ENCODE measurements at regions not wholly inside any gene's neighbourhood (a gene's known extent, or its start where the extent isn't known, plus 50 kb on each side); places are given as distances from the start of the nearest gene placed in this dataset.

- no peak for TF ChIP-seq CTCF (IDR thresholded peaks at IDR 0.05; ENCODE audit: low read depth, low read length, missing control alignments)
- H3K4me3 ChIP-seq (replicated peaks; ENCODE audit: low read depth, low read length), result no peak overlapping the region
- DNase-seq (ENCODE audit: extremely low read depth, low read depth), result no peak
Measured at GRCh38 chr11:115673720-115674119, 169.5 kb upstream of the CADM1 start.

DNA sequence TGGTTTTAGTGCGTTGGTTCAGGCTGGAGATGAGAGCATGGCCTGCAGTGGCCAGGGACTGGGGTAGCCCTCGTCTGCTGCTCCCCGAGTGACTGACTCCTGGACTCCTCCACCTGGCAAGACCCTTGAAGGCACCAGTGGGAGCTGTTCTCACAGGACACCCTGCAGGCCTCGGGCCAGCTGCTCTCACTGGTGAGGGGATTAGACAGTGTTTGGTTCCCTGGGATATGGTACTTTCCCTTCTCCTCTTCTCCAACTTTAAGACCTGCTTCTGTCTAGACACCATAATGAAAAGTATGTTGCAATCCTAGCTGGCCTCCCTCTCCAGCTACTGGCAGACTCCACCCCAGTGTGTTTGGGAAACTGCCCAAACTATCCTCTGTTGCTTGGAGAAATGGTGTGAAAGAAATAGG is 168.8 kb upstream of the CADM1 start:
- no peak for TF ChIP-seq CTCF (IDR thresholded peaks at IDR 0.05; ENCODE audit: low read depth, low read length, missing control alignments)

DNA sequence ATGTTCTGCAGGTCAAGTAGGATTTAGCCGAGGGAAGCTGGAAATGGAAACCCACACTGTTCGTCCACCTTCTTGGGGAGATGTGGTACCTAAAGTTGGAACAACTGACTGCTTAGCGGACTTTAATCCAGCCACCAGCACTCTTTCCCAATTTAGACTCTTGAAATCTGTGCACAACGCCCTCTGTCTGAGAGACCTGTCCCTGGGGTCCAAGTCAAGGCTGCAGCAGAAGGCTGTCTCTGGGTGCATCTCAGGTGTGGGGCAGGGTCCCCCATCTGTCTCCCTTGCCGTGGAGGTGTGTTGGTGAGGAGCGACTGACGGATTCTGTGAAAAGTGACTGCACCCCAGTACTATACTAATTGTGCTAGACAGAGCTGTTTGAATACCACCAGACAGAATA is 168.2 kb upstream of the CADM1 start:
- no peak overlapping the region for H3K4me3 ChIP-seq (replicated peaks; ENCODE audit: low read depth, low read length)
- no peak for TF ChIP-seq CTCF (IDR thresholded peaks at IDR 0.05; ENCODE audit: low read depth, low read length, missing control alignments)
- DNase-seq (ENCODE audit: extremely low read depth, low read depth), result no peak

More for the DNA sequence above, 168.8 kb upstream of the CADM1 start:
- no peak overlapping the region for H3K4me3 ChIP-seq (replicated peaks; ENCODE audit: low read depth, low read length)
- DNase-seq (ENCODE audit: extremely low read depth, low read depth), result no peak

DNA sequence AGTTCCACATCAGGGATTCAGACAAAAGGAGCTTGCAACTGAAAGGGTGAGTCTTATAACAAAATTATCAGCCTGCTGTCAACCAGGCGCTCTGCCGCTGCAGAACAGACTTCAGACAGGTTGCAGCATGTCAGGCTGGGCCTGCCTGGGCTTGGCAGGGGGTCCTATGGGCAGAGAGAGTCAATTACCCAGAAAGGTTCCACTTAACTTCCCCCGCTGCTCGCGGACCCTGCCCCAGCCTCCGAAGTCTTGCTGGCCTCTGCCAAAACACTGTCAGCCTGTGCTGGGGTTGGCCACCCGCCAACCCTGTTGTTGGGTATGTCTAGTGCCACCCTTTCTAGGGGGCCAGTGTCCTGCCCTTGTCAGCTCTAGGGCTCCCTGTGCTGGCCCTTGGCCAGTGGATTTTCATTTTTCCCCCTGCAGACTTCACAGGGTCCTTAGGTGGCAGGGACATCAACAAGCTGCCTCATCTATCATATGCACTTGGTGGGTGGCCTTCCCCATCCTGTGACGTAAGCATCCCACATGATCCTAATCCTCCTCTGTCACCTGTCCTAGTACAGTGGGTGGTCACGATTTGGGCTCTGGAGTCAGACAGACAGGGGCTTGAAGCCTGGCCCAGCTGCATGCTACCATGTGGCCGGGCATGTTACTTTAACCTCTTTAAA is 166.5 kb upstream of the CADM1 start:
- DNase-seq (ENCODE audit: extremely low read depth, low read depth), result no peak
- no peak overlapping the region for H3K4me3 ChIP-seq (replicated peaks; ENCODE audit: low read depth, low read length)
- no peak for TF ChIP-seq CTCF (IDR thresholded peaks at IDR 0.05; ENCODE audit: low read depth, low read length, missing control alignments)

- no peak for TF ChIP-seq CTCF (IDR thresholded peaks at IDR 0.05; ENCODE audit: low read depth, low read length, missing control alignments)
- no peak for DNase-seq (ENCODE audit: extremely low read depth, low read depth)
- no peak overlapping the region for H3K4me3 ChIP-seq (replicated peaks; ENCODE audit: low read depth, low read length)
Measured at GRCh38 chr11:115665958-115666357, 161.7 kb upstream of the CADM1 start.

- no peak for TF ChIP-seq CTCF (IDR thresholded peaks at IDR 0.05; ENCODE audit: low read depth, low read length, missing control alignments)
- DNase-seq (ENCODE audit: extremely low read depth, low read depth), result no peak
- H3K4me3 ChIP-seq (replicated peaks; ENCODE audit: low read depth, low read length), result no peak overlapping the region
Measured at GRCh38 chr11:115665175-115665821, 161.1 kb upstream of the CADM1 start.
